GM10266 (cell line): ENCODE measurements at regions not wholly inside any gene's neighbourhood (a gene's known extent, or its start where the extent isn't known, plus 50 kb on each side); places are given as distances from the start of the nearest gene placed in this dataset.
"Not testable (repeated sequence)": the region's sequence is repeated elsewhere in the genome, so short reads cannot be mapped to it uniquely, and the experiment has no call there.

Experiments used
- DNase-seq: peaks from one replicate; pipeline ENCODE4 v3.0.0; 2012; ENCODE audit errors: extremely low spot score
- TF ChIP-seq, protein P1 (sequence below): IDR thresholded peaks from 2 replicates; pipeline ENCODE4 v1.5.1; 2012; ENCODE audit warnings: mild to moderate bottlenecking, low read depth; ENCODE audit not compliant: control insufficient read depth, insufficient read depth; ENCODE audit errors: missing control alignments

- TF ChIP-seq, protein P1, sequence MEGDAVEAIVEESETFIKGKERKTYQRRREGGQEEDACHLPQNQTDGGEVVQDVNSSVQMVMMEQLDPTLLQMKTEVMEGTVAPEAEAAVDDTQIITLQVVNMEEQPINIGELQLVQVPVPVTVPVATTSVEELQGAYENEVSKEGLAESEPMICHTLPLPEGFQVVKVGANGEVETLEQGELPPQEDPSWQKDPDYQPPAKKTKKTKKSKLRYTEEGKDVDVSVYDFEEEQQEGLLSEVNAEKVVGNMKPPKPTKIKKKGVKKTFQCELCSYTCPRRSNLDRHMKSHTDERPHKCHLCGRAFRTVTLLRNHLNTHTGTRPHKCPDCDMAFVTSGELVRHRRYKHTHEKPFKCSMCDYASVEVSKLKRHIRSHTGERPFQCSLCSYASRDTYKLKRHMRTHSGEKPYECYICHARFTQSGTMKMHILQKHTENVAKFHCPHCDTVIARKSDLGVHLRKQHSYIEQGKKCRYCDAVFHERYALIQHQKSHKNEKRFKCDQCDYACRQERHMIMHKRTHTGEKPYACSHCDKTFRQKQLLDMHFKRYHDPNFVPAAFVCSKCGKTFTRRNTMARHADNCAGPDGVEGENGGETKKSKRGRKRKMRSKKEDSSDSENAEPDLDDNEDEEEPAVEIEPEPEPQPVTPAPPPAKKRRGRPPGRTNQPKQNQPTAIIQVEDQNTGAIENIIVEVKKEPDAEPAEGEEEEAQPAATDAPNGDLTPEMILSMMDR = no peak
- no peak for DNase-seq
Observed at GRCh38 chr19:32082028-32082427, 263.4 kb upstream of the ZNF507 start.

DNA sequence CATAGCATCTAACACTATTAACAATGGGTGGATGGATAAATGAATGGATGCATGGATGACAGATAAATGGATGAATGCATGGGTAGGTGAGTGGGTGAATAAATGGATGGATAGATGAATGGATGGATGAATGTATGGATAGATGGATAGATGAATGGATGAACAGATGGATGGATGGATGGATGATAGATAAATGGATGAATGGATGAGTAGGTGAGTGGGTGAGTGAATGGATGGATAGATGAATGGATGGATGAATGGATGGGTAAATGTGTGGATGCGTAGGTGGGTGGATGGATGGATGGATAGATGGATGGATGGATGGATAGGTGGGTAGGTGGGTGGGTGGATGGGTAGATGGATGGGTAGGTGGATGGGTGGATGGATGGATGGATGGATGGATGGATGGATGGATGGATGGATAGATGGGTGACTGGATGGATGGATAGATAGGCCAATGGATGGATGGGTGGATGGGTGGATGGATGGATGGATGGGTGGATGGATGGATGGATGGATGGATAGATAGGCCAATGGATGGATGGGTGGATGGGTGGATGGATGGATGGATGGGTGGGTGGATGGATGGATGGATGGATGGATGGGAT lies 260.6 kb upstream of the ZNF507 start:
- not testable (repeated sequence) for DNase-seq

GRCh38 chr19:32091241-32091640 lies 254.2 kb upstream of the ZNF507 start:
- DNase-seq = no peak
- TF ChIP-seq, protein P1 = no peak

GRCh38 chr19:32097011-32097410 lies 248.4 kb upstream of the ZNF507 start:
- DNase-seq = no peak
- TF ChIP-seq, protein P1 = no peak

- DNase-seq = no peak
Observed at GRCh38 chr19:32097620-32098019, 247.8 kb upstream of the ZNF507 start.

DNA sequence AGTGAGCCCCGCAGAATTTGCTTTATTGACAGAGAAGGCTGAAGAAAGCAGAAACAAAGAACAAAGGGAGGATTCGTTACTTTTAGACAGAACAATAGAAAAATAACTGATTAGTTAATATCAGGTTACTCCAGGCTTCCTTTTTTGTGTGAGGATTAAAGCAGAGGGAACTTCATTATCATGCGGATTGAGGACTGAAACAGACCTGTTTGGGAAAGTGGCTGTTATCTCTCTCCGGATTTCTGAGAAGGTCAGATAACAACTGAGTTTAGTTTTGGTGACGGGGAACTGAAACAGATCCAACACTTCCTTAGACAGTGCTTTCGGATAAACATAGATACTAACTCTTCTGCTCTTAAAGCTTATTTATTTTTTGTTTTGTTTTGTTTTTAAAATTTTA lies 246.4 kb upstream of the ZNF507 start:
- TF ChIP-seq, protein P1 = no peak
- no peak for DNase-seq

More at GRCh38 chr19:32097620-32098019, 247.8 kb upstream of the ZNF507 start:
- TF ChIP-seq, protein P1 = no peak

- TF ChIP-seq, protein P1 = no peak
- no peak for DNase-seq
Observed at GRCh38 chr19:32101206-32101605, 244.2 kb upstream of the ZNF507 start.

DNA sequence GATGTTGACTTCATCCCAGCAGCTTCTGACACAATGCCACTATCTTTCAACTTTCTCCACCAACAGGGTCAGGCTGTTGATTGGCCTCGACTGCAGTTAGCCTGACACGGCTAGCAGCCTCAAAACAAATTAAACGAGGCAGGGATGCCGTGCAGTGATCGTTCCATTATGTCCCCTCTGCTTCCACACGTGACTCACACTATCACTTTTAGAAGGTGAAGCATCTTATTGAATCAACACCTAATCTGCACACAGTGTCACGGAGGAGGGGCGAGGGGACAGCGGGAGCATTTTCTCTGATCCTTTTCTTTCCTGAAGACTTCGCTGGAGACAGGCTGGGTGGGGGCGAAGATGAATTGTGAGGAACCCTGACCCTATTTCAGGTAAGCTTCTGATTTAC lies 241.9 kb upstream of the ZNF507 start:
- TF ChIP-seq, protein P1 = no peak
- DNase-seq = no peak
